Activated CD4-positive, alpha-beta T cell treated with anti-CD3 and anti-CD28 coated beads, Interleukin-2, amount 50 U/mL, for 4 hours (primary cell): ENCODE measurements at regions not wholly inside any gene's neighbourhood (a gene's known extent, or its start where the extent isn't known, plus 50 kb on each side); places are given as distances from the start of the nearest gene placed in this dataset.
"Not testable (repeated sequence)": the region's sequence is repeated elsewhere in the genome, so short reads cannot be mapped to it uniquely, and the experiment has no call there.

Experiments used
- DNase-seq, 2 experiments: peaks; one replicate each; pipeline ENCODE4 v3.0.0-alpha.2; 2020

DNA sequence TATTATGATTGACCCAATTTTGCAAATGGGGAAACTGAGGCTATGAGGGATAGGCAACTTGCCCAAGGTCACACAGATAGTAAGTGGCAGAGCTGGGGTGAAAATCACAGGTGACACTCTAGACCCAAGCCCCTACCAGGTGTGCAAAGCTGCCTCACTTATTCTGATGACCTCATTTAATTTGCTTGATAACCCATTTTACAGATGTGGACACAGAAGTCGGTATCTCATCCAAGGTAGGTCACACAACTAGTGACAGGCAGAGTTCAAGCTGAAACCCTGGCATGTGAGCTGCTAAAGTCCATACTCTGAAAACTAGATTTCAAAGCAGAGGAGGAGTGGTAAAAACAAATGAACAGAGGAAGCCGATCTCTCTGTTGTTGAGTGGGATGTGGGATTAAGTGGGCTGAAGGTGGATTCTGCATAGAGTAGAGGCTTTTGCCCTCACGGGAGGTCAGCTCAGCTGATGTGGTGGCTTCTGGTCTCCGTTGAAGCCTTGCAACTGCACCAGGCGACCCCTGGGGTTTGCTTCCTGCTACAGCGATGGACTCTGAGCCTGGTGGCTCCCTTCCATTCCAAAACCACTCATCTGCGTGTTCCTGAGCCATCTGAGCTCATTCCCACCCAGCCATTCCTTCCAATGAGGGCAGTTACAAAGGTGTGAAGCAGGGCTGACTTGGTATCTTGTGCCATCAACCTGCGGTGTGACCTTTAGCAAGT, 164.3 kb upstream of the FHL2 start:
- DNase-seq: no peak

DNA sequence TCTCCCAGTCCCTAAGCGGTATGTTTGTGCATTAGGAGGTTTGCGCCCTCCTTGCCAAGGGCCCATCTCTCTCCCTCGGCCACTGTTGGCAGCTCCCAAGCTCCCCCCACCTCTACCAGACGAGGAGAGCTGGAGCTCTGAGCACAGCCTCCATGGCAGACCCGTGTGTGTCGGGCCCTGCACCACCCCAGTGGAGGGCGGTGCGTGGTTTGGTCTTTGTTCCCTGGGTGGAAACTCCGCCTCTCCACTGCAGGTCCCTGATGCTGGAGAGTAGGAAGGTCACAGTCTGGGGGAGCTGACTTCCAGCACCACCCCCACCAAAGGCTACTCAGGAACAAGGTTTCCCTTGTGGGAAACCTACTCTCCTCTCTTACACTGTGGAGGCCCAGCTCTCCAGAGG, 162.6 kb upstream of the FHL2 start:
- DNase-seq: no peak

DNA sequence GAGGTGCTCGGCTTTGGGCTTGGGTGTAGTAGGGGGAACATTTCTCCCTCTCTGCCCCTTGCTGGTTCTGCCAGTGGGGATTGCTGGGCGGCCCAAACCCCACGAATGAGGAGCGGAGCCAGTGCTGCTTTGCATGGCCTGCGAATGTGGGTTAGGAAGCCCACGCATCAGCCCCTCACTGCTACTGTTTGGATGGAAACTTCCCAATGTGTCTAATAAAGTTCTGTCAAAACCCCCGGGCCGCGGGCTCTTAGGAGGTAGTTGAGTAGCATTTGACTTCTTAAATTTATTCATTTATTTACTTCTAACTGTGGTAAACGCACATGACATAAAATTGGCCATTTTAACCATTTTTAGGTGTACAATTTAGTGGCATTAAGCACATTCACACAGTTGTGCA, 161.3 kb upstream of the FHL2 start:
- DNase-seq: no peak

DNA sequence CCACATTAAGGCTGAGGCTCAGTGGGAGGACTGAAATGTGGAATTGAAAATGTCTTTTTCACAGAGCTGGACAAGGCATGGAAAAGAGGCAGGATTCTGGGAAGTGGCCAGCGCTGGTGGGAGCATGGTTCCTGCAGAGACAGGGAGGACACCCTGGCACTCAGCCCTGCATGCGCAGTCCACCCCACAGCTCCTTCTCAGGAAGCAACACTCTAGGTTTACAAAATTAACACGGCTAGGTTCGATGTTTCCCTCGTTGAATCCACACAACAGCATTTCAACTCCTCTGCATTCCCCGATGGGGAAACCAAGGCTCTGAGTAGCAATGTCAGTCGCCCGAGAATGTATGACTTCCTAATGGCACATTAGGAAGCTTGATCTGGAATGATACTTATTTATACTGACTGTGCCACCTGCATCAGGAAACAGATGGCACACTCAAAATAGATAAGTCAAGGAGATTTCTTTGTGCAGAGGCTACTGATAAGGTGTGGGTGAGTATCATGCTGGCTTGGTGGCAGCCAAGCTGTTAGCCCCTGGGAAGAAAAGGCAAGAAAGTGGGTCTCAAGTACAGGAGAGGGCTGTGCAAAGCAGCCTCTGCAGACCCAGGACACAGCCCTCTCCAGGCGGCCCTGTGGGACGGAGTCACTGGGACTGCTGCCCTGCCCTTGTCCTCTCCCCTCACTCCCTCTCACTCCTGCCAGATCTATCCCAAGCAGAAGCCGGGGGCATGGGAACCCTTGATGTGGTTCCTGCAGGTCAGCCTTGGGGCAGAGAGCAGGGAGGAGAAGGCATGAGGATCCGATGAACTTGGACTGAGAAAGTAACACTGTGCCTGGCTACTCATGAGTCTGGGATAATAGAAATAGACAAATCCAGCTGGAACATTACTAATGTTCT, 158.4 kb upstream of the FHL2 start:
- no peak for DNase-seq

DNA sequence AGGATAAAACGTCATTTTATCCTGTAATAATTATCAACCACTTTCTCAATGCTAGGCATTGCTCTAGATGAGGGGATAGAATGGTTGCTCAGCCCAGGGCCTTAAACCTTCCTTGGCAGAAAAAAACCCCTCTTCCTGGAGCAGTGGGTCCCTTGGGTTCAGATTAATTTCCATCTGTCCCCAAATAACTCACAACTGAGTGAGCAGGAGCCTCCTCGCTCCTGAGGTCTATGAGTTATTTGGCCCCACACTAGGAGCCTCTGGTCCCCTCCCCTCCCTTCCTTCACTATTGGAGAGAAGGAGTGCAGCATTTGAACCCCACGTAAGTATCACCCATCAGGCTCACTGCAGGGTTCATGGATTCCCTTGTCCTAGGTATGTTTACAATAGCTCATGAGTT, 157.5 kb upstream of the FHL2 start:
- DNase-seq: no peak

DNA sequence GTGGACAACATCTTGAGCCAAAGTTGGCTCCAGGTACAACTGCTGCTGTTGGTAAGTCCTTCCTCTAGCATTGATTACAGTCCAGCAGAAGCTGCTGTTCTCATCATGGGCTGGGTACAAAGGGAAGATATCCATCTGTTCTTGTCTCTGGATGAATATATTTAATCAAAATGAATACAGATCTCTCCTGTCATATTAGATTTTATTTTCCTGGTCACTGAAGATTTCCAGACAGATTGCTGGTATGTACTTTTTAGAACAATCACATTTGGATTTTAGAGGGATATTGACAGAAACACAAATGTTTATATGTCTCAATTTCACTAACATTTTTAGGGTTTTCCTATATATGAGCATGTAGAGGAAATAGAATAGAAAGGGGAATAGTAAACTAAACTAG, 155.4 kb upstream of the FHL2 start:
- no peak for DNase-seq

DNA sequence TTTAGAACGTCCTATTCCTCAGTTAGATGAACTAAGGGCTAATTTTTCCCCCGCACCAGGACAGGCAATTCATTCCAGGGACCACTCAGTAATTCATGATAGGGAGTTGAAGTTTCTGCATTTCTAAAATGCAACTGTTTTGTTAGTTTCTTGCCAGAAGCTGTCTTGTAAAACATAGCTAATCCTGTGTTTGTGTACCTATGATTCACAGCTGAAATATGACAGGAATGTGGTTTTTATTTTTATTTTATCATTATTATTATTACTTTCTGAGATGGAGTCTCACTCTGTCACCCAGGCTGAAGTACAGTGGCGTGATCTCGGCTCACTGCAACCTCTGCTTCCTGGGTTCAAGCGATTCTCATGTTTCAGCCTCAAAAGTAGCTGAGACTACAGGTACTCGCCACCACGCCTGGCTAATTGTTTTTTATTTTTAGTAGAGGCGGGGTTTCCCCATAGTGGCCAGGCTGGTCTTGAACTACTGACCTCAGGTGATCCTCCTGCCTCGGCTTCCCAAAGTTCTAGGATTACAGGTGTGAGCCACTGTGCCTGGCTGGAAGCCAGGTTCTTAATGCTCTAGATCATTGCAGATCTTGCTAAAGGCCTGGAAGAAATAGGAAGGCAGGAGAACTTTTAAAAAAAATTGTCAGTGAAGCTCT, 154.8 kb upstream of the FHL2 start:
- DNase-seq: no peak

DNA sequence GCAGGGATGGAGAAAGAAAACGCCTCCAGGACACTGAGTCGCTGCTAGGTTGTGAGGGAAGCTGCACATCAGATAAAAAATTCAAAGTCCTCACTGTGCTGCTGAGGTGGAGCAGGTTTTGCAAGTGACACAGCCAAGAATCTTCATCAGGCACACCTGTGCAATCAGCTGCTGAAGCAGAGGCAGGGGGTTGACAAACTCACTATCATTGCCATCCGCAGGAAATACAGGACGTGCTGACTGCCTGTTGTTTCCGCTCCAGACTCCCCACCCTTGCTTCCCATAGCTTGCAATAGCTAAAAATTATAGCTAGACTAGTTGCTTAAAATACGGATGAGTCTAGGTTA, 147.8 kb upstream of the FHL2 start:
- no peak for DNase-seq

DNA sequence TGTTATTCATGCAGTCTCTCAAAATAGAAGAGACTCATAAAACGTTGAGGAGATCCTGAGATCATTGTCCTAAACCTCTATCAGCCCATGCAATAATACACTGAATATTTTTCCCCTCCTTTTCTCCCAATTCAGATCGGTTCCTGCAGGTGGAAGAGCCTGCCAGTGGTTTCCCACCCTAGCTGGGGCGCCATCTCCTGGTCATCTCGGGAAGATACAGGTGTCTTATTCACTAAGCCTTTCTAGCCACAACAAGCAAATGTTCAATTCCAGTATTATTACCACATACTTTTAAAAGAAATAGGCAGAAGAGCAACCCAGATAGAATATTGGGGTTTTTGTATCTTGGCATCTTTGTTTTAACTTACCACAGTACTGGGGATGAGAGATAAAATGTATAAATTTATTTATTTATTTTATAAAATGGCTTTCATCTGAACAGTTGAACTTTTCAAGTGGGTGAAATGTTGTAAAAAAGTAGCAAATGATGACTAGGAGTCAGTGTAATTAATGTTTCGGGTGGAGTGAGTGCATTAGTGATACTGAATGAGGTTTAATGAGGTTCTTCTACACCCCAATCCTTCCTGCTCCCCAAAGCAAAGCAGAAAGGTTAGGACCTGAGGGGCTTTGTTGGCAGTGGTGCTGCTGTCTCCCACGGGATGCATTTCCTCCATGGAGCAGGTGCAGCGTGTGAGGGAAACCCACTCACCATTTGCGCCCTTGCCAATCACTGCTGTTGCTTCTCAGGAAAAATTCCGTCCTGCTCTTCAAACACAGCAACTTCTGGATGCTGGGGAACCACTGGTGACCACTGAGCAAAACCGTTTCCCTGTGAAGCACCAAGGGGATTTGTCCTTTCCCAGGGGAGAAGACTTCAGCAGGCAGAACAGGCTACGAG, 147.1 kb upstream of the FHL2 start:
- DNase-seq: peak; percentile 60 to 62

DNA sequence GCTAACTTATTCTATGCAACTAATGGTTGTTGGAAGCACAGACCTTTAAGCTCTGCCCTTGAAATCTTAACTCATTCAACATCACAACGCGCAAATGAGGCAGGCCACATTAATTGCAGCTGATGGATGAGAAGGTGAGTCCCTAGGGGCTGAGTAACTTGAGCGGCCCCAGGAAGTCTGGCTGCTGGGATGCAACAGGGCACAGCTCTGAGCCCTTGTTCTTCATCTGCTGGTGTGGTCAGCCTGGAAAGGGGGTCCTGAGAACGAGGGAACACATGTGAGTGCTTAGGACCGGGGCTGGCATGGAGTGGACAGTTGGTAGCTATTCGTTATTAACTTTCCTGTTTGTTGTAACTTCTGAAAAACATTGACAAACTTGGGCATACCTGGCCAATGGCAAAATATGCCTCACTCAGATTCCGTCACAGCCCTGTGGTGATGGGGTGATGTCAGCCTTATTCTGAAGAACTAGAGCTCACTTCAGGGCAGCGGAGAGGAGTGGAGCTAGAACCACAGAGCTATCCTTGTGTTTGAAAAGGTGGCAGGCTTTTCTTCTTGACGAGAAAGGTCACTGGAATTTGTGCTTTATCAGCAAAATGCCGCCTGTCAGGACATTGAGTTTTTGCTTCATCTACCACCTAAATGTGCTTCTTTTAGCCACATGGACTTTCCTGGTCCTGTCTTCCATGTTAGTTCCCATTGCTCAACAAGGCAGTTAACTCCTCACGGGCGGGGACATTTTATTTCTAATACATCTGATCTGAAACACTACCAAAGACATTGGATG, 145.9 kb upstream of the FHL2 start:
- no peak for DNase-seq

DNA sequence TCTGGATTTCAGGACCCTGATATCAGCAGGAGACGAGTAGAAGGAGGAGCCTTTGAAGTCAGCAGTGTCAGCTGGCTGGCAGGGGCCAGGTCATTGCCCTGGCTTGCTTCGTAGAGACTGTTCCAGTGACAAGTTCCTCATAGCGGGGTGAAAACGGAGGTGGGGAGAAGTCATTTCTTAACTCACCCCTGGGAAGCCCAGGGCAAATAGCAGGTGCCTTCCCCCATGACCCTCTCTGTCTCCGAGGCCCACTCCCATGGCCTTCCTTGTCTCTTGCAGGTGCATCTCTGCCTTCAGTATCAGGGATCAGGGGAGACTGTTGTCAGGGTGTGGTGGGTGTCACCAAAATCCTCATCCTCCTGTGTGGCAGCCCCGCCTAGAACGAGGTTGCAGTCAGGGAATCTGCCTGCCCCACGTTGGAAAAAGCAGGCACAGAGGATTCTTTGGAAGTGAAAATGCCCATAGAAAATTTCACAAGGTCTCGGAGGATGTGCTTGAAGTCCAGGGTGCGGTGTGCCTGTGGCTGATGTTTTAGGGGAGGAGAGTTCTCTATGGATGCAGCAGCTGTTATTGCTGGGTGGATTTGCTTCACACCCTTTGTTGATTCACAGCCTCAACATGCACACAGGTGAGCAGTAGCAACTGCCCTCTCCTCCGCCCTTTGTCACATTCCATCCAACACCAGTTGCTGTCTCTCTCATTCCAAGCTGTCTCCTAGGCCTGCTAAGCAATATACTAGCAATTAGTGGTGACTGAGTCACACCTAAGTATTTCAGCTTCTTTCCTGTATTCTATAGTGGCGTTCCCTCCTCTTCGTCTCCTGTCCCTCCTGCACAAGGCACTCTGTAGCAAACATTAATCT, 142.6 kb upstream of the FHL2 start:
- no peak for DNase-seq

DNA sequence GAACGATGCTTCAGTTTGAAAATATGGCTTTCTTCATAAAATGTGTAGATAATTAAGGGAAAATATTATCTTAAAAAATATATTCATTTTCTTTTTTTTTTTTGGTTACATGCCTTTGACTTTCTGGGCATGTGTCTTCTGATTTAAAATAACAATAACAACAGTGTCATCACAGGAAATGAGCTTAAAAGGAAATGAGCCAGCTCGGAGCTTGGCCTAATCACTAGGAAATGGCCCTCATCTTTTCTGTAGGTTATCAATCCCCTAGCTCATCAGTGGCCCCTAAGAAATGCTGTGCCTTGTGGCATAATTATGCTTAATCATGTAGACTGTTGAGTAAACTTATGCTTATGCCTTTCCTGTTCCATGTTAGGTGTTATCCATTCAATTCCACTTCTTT, 141.8 kb upstream of the FHL2 start:
- no peak for DNase-seq

DNA sequence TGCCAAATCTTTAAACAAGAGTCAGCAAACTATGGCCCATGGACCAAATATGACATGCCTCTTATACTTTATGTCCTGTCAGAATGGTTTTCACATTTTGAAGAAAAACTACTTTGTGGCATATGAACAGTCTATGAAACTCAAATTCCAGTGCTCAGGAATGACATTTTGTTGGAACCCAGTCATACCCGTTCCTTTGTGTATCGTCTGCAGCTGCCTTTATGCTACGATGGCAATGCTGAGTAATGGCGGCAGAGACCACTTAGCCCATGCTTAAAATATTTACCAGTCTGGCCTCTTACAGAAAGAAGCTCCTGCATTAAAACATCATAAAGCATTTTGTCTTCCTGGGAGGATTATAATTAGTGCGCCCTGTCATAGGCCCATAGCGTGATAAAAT, 140.5 kb upstream of the FHL2 start:
- no peak for DNase-seq

DNA sequence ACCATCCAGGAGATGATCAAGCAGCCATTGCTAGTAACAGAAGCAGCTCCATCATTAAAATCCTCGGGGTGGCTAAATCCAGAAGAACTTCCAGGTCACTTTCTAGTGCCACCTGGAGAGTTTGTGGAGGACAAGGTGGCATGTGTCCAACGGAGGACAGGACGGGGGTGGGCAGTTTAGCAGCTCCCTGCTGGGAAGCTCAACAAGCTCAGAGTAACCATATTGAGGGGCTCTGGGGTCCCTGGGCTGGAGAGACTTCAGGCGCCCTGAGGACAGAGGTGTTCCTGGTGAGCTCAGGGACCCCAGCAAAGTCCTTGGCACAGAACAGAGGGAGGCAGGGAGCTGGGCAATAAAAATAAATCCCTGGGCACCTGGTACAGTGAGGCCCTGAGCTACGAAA, 140.0 kb upstream of the FHL2 start:
- no peak for DNase-seq

DNA sequence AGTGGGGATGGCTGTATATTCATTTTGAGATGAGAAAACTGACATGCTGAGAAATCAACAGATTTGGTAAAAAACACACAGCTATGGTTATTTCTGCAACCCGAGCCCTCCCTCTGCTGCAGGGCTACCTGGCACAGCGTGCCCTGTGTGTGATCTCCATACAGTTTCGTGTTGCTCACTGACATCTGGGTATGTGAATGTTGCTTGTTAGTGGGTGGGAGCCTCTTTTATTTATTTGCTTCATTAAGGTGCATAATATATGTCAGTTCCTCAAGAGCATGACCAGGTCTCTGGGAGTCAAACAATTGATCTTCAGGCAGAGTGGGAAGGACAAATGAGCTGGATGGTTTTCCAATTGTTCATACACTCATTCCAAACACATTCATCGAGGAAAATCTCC, 139.1 kb upstream of the FHL2 start:
- no peak for DNase-seq

DNA sequence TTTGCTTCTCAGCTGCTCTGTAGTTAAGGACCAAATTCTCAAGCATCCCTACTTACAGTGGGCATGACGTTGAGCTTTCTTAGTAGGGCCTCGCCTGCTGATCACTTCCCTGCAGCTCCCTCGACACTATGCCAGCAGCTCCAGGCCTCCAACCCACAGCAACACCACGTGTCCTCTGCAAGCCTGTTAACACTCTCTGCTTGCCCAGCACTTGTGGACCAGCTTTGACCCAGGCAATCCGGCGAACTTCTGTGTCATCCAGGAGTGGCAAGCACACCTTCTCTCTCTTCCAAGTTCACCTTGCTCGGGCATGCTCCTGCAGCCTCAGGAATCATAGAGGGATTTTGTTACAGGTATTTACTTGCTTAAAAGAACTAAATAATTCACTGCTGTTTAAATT, 138.6 kb upstream of the FHL2 start:
- no peak for DNase-seq

DNA sequence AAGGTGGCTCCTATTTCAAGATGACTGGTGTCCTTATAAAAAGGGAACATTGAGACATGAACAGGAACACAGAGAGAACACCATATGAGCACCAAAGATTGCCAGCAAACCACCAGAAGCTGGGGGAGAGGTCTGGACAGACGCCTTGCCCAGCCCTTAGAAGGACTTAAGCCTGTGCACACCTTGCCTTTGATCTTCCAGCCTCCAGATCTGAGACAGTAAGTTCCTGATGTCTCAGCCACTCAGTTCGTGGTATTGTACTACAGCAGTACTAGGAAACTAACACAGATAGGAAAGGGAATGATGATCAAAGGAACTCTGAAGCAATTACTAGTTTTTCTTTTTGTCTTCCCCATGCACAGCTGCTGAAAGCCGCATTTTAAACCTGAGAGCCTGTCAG, 137.3 kb upstream of the FHL2 start:
- no peak for DNase-seq

DNA sequence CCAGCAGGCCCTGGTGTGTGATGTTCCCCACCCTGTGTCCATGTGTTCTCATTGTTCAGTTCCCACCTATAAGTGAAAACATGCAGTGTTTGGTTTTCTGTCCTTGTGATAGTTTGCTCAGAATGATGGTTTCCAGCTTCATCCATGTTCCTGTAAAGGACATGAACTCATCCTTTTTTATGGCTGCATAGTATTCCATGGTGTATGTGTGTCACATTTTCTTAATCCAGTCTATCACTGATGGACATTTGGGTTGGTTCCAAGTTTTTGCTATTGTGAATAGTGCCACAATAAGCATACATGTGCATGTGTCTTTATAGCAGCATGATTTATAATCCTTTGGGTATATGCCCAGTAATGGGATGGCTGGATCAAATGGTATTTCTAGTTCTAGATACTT, 130.4 kb upstream of the FHL2 start:
- DNase-seq: not testable (repeated sequence)

DNA sequence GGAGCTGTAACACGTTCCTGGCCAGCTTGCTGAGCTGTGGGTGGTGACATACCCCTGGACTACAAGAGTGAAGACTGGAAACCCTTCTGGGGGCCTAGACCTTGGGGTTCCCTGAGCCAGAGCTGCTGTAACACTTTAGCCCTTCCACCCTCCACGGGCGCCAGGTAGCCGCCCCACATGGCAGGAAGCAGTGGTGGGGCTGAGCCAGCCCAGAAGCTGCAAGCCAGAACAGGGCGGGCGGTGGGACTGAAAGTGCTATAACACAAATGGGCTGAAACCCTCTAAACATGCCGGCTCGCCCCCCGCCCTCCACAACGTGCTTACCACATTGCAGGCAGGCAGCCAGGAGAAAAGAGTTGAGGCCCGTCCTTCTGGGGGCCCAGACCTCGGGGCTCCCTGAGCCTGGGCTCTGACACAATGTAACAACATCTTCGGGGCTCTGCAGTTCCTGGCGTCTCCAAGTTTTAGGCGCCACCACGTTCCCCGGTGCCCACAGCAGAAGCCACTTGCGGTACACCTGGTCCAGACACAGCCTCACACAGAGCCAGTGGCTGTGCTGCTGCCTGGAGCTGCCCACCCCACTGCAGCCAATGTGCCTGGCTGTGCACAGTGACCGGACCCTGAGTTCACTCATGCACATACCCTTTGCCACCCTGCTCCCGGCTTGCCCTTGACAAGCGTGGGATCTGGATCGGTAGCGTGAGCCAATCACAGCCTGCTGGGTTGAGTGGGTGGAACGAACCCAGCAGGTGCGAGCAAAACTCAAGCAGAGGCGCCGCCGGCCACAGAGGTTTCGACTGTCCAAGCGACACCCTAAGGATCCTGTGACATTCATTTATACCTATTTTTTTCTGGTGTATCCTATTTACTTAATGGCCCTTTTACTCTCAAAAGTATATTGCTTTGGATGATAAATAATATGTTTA, 127.4 kb upstream of the FHL2 start:
- DNase-seq: no peak

DNA sequence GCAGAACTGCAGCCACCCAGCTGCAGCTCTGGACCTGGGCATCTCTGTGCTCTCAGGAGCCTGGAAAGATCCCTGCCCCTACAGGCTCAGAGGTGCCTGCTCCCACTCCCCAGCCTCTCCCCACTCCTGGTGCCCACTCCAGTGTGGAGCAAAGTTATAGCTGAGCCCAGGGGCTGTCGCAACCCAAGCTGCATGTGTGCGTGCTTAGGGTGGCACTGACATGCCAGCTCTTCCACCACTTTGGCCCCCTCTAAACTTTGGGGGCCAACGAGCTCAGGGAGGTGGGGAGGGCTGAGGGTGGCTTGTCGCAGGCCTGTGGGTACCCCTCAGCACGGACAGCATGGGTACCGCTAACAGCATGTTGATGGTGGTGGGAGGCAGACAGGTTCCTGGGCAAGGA, 126.3 kb upstream of the FHL2 start:
- DNase-seq: no peak
